AG10803 (cell line): ENCODE measurements at regions not wholly inside any gene's neighbourhood (a gene's known extent, or its start where the extent isn't known, plus 50 kb on each side); places are given as distances from the start of the nearest gene placed in this dataset.

Source experiments
- DNase-seq: peaks from one replicate; pipeline ENCODE4 v3.0.0; 2010; ENCODE audit warnings: low read depth
- H3K4me3 ChIP-seq: 2 replicates; pipeline ENCODE4 v1.5.1; 2011; ENCODE audit warnings: mild to moderate bottlenecking, low read length, control low read depth
- TF ChIP-seq, protein P1 (sequence below): conservative IDR thresholded peaks from 2 replicates; pipeline ENCODE4 v1.5.1; 2011; ENCODE audit warnings: mild to moderate bottlenecking, low read length, control low read depth, inconsistent platforms

DNA sequence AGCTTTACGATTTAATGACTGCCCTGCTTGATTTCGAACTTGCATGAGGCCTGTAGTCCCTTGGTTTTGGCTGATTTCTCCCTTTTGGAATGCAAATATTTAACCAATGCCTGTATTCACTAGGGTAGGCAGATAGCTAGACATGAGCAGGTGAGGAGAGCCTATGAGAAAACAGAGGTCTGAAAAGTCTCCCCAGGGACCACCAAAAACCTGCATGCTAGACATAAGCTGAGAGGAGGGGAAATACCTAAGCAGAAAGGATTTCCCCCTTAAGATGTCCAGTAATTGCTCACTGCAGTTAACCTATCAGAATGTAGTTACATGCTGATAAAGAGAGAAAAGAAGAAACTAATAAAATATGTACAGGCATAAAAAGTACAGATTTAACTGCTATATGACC is 667.4 kb upstream of the SEMA6A start:
- DNase-seq, result no peak
- TF ChIP-seq, protein P1, sequence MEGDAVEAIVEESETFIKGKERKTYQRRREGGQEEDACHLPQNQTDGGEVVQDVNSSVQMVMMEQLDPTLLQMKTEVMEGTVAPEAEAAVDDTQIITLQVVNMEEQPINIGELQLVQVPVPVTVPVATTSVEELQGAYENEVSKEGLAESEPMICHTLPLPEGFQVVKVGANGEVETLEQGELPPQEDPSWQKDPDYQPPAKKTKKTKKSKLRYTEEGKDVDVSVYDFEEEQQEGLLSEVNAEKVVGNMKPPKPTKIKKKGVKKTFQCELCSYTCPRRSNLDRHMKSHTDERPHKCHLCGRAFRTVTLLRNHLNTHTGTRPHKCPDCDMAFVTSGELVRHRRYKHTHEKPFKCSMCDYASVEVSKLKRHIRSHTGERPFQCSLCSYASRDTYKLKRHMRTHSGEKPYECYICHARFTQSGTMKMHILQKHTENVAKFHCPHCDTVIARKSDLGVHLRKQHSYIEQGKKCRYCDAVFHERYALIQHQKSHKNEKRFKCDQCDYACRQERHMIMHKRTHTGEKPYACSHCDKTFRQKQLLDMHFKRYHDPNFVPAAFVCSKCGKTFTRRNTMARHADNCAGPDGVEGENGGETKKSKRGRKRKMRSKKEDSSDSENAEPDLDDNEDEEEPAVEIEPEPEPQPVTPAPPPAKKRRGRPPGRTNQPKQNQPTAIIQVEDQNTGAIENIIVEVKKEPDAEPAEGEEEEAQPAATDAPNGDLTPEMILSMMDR, result no peak
- no peak overlapping the region for H3K4me3 ChIP-seq

GRCh38 chr5:117236941-117237340 is 662.3 kb upstream of the SEMA6A start:
- DNase-seq, result no peak
- TF ChIP-seq, protein P1, result no peak
- H3K4me3 ChIP-seq, result no peak overlapping the region

GRCh38 chr5:117235786-117236185 is 661.2 kb upstream of the SEMA6A start:
- TF ChIP-seq, protein P1, result no peak
- DNase-seq, result no peak
- no peak overlapping the region for H3K4me3 ChIP-seq

DNA sequence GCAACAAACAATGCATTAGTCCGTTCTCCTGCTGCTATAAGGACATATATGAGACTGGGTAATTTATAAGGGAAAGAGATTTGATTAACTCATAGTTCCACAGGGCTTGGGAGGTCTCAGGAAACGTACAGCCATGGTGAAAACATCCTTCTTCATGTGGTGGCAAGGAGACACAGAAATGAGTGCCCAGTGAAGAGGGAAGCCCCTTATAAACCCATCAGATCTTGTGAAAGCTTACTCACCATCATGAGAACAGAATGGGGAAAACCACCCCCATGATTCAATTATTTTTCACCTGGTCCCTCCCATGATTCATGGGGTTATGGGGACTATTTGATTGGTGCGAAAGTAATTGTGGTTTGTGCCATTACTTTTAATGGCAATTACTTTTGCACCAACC is 655.8 kb upstream of the SEMA6A start:
- TF ChIP-seq, protein P1, result no peak
- no peak for DNase-seq
- H3K4me3 ChIP-seq, result no peak overlapping the region

DNA sequence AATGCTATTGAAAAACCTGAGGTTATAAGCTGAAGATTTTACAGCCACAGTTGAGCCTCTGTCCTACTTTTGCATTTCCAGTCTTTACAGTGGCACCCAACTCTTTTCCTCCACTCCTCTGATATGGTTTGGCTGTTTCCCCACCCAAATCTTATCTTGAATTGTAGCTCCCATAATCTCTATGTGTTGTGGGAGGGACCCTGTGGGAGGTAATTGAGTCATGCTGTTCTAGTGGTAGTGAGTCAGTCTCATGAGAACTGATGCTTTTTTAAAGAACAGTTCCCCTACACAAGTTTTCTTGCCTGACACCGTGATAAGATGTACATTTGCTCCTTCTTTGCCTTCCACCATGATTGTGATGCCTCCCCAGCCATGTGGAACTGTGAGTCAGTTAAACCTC is 646.1 kb upstream of the SEMA6A start:
- DNase-seq, result no peak
- H3K4me3 ChIP-seq, result no peak overlapping the region
- TF ChIP-seq, protein P1, result no peak

DNA sequence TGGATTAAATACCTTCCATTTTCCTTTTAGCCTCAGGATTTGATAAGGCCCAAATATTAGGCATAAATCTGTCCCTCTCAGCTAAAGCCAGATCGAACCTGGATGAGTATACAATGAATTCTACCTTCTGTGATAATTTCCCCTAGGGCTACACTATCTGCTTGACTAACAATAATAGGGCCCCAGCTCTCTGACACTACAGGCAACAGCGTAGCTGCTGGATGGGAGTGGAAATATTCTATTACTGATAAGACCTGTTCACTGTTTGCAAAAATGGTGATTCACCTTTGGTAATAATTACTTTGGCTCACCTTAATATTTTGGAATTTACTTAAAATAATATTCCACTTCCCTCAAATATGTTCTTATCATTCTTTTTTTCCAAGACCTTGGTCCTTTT is 644.2 kb upstream of the SEMA6A start:
- no peak overlapping the region for H3K4me3 ChIP-seq
- DNase-seq, result no peak
- TF ChIP-seq, protein P1, result no peak

DNA sequence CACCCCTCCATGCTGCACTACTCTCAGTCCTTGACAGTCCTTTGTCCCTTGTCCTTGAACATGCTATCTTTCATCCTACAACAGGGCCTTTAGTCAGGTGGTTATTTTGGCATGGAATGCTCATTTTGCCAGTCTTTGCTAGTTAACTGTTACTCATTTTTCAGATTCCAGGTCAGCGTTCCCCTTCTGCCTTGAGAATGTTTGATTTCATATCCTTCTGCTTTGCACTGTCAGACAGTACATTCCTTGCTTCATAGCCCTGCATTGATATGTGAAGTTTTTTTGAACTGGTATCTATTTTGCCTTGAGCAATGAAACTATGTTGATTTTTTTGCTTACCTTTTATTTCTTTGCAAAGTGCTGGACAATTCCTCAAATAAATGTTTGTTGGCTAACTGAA is 638.2 kb upstream of the SEMA6A start:
- no peak overlapping the region for H3K4me3 ChIP-seq
- TF ChIP-seq, protein P1, result no peak

More for the DNA sequence above, 638.2 kb upstream of the SEMA6A start:
- no peak for DNase-seq
